ENCODE measurements at regions not wholly inside any gene's neighbourhood (a gene's known extent, or its start where the extent isn't known, plus 50 kb on each side); places are given as distances from the start of the nearest gene placed in this dataset.

GRCh38 chr2:88318956-88319330, 133.6 kb downstream of the FOXI3 start (continued):
- TF ChIP-seq RAD51 (IDR thresholded peaks at IDR 0.05) = no peak
- TF ChIP-seq TCF12 (IDR thresholded peaks at IDR 0.05; ENCODE audit: low read depth, low read length) = no peak
- TF ChIP-seq CTCF (IDR thresholded peaks at IDR 0.05 in 2 of 3, conservative IDR thresholded peaks at IDR 0.05 in 1 of 3; ENCODE audit: control insufficient read depth in 2 of 3, extremely low read depth in 1 of 3, insufficient read depth in 1 of 3, low read depth in 3 of 3, low read length in 3 of 3) = no peak
- no peak for TF ChIP-seq ZNF207 (IDR thresholded peaks at IDR 0.05; ENCODE audit: borderline replicate concordance)
- TF ChIP-seq PKNOX1 (IDR thresholded peaks at IDR 0.05) = no peak
- TF ChIP-seq PML (IDR thresholded peaks at IDR 0.05; ENCODE audit: low read length) = no peak
- no peak for TF ChIP-seq CHD2 (IDR thresholded peaks at IDR 0.05; ENCODE audit: borderline replicate concordance, low read depth, low read length)
- no peak for TF ChIP-seq POLR2A (IDR thresholded peaks at IDR 0.05; ENCODE audit: low read depth, low read length)
- no peak for TF ChIP-seq ZBTB33 (IDR thresholded peaks at IDR 0.05)
- TF ChIP-seq ZNF592 (IDR thresholded peaks at IDR 0.05) = no peak
- TF ChIP-seq CBFB (IDR thresholded peaks at IDR 0.05; ENCODE audit: low read depth) = no peak
- no peak for TF ChIP-seq HCFC1 (IDR thresholded peaks at IDR 0.05; ENCODE audit: low read length)
